ENCODE measurements at regions not wholly inside any gene's neighbourhood (a gene's known extent, or its start where the extent isn't known, plus 50 kb on each side); places are given as distances from the start of the nearest gene placed in this dataset.
"Not testable (repeated sequence)": the region's sequence is repeated elsewhere in the genome, so short reads cannot be mapped to it uniquely, and the experiment has no call there.

GRCh38 chr7:121526210-121526609 lies 130.1 kb upstream of the FAM3C start:
- not testable (repeated sequence) for TF ChIP-seq CTCF, POLR2A (IDR thresholded peaks at IDR 0.05)
